GM21723 (cell line): ENCODE measurements at regions not wholly inside any gene's neighbourhood (a gene's known extent, or its start where the extent isn't known, plus 50 kb on each side); places are given as distances from the start of the nearest gene placed in this dataset.
"Not testable (repeated sequence)": the region's sequence is repeated elsewhere in the genome, so short reads cannot be mapped to it uniquely, and the experiment has no call there.

Experiments
- ATAC-seq: cut with Tn5 transposase; IDR thresholded peaks from one replicate; pipeline ENCODE4 v1.9.1; 2021; ENCODE audit warnings: mild to moderate bottlenecking, moderate library complexity; ENCODE audit not compliant: unreplicated experiment

DNA sequence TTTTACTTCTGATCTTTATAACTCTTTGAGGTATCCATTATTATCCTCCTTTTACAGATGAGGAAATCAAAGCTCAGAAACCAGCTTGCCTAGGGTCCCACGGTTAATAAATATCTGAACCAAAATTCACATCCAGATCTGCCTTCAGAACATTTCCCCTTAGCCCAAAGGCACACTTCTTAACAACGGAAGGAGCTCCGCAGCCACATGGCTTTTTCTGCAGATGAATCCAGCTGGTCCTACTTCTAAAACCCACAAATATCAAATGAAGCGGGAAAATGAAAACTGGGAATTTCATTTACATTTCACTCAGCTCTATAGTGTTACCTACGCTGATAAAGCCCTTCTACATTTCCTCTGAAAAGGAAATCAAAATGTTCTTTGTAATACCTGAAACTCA is 357.0 kb upstream of the ID2 start:
- ATAC-seq, result no peak

- no peak for ATAC-seq
Measured at GRCh38 chr2:8327371-8328100, 354.3 kb upstream of the ID2 start.

DNA sequence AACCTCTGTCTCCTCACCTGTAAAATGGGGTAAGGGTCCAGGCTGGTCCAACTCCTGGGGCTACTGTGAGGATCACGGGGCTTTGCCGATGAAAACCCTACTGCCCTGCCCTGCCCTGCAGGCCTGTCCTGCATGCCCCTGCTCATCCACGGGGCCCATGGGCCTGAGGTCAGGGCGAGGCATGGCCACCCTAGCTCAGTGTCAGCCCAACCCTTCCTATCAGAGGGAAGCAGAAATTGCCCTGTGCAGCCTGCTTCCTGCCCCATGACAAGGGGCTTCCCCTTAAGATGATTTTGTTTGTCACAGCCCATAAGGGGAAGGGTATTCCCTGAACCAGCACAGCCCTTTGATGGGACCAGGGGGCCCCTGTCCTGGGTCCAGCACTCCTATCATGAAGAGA is 353.6 kb upstream of the ID2 start:
- no peak for ATAC-seq

GRCh38 chr2:8329660-8330622 is 351.9 kb upstream of the ID2 start:
- ATAC-seq, result no peak

DNA sequence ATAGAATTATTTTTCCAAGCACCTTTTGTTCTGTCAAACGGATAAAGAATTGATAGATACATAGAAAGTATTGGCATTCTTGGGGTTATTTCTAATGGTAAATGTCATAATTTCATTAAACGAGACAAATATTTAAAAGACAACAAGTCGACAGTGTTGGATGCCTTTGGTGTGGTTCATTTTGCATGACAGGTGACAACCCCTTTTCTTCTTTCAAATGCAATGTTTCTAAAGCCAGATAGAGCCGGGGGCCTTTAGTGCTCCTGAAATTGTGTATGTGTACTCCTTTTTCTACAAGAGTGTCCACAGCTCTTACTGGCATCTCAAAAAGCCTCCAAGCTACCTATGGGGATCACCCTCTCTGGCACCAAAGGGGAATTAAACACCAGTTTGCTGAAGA is 350.8 kb upstream of the ID2 start:
- ATAC-seq, result no peak

- no peak for ATAC-seq
Measured at GRCh38 chr2:8332646-8333045, 349.2 kb upstream of the ID2 start.

GRCh38 chr2:8333177-8333831 is 348.6 kb upstream of the ID2 start:
- ATAC-seq, result no peak

DNA sequence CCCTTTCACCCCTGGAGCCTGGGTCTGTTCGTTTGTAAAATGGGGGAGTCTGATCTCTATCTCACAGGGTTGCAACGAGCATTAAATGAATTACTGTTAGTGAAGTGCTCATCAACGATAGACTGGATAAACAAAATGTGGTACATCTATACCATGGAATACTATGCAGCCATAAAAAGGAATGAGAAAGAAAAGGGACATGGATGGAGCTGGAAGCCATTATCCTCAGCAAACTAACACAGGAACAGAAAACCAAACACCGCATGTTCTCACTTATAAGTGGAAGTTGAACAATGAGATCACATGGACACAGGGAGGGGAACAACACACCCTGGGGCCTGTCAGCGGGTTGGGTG is 348.0 kb upstream of the ID2 start:
- ATAC-seq, result not testable (repeated sequence)

GRCh38 chr2:8334866-8335325 is 347.0 kb upstream of the ID2 start:
- no peak for ATAC-seq

DNA sequence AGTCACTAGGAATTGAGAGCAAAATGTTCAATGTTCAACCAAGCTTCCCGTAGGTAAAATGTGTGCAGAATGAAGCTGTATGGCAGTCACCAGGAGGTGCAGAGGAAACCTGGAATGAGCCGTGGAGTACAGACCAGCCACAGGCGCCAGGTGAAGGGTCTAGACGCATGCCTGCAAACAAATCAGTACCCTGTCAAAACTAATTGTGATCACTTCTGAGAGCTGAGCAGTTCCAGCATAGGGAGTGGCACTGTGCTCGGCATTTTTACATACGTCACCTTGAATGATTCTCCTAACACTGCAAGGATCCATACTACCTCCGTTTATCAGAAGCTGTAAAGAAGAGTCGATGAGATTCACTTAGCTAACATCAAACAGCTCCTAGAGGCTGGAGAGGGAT is 346.1 kb upstream of the ID2 start:
- no peak for ATAC-seq

GRCh38 chr2:8337321-8337720 is 344.5 kb upstream of the ID2 start:
- ATAC-seq, result no peak

DNA sequence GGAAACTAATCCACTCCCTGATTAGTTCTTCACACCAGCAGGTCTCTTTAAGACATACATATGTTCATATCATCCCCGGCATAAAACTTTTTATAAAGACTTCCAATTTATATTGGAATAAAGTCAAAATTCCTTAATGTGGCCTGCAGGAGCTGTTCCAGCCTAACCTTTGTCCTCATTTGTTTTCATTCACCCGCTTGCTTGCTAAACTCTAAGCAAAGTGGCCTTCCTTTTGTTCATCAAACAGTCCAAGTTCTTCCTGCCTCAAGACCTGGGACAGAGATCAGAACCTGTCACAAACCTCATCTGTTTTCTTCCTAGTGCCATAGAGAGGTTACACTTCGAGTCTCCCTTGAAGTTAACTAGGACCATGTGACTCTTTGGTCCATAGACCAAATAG is 339.4 kb upstream of the ID2 start:
- ATAC-seq, result no peak

GRCh38 chr2:8343031-8343430 is 338.8 kb upstream of the ID2 start:
- no peak for ATAC-seq

DNA sequence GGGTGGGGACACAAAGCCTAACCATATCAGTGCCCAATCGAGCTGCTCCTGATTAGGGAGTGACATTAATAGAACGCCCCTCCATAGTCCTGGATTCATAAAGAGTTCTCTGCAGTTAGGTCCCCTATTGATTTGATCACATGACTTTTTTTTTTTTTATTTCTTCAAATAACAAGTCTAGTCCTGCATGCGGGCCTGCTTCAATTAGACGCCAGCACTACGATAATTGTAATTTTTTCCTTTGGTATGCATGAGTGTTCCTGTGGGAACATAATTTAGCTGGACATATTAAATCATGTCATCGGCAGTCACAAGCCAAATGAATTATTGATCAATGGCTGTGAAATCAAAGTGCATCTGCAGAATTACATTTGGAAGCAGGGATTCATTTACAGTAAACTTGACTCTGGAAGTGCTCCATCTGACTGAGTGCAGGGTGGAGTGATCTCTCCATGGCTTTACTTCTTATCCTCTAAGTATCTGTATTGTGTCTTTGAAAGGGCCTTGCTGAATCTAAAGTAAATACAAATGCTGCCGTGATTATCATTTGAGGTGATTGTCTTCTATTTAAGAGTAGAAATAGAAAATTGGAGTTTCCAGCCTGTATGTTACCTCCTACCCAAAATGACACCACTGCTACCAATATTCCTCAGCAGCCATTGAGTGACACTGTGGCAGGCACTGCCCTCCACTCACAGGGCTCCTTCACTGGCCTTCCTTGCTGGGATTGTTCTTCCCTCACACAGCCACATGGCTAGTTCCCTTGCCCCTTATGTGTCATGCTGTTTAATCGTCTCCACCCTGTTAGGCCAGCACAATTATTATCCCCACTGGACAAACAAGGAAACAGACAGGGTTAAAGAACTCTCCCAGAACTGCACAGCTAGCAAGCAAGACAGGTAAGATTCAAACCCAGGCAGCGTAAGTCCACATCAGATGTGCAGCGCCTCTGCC is 337.4 kb upstream of the ID2 start:
- no peak for ATAC-seq

GRCh38 chr2:8345200-8345599 is 336.7 kb upstream of the ID2 start:
- no peak for ATAC-seq

GRCh38 chr2:8346208-8346607 is 335.6 kb upstream of the ID2 start:
- no peak for ATAC-seq

- no peak for ATAC-seq
Measured at GRCh38 chr2:8346706-8347430, 335.0 kb upstream of the ID2 start.

- not testable (repeated sequence) for ATAC-seq
Measured at GRCh38 chr2:8348911-8349310, 332.9 kb upstream of the ID2 start.

- ATAC-seq, result no peak
Measured at GRCh38 chr2:8352296-8352695, 329.6 kb upstream of the ID2 start.

DNA sequence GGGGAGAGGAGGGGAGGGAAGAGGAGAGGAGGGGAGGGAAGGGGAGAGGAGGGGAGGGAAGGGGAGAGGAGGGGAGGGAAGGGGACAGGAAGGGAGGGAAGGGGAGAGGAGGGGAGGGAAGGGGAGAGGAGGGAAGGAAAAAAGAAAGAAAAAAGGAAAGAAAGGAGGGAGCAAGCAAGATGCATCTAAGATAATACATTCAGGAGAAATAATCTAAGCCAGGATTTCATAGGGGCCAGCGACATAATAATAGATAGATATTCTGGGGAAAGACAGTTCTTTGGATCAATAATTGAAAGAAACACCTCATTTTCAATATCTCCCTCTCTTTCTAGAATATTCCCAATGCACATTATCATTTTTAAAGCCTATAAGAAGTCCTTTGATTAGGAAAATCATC is 328.9 kb upstream of the ID2 start:
- no peak for ATAC-seq
